ENCODE measurements at regions not wholly inside any gene's neighbourhood (a gene's known extent, or its start where the extent isn't known, plus 50 kb on each side); places are given as distances from the start of the nearest gene placed in this dataset.

- TF ChIP-seq POLR2A (IDR thresholded peaks at IDR 0.05) (no peak), POLR2AphosphoS5 (IDR thresholded peaks at IDR 0.05) (no peak)
These were observed 335.3 kb upstream of the ACTBL2 start for GRCh38 chr5:57817924-57818323.

Data from stomach (tissue), 4 donors.